Sciatic nerve (tissue), 2 donors: ENCODE measurements at regions not wholly inside any gene's neighbourhood (a gene's known extent, or its start where the extent isn't known, plus 50 kb on each side); places are given as distances from the start of the nearest gene placed in this dataset.

Experiments
- ATAC-seq: fragments of 200-7000 bp; cut with Tn5 transposase; one replicate; pipeline ENCODE4 v1.9.1; 2020; ENCODE audit warnings: mild to moderate bottlenecking, moderate library complexity
- DNase-seq: peaks from one replicate; pipeline ENCODE4 v3.0.0-alpha.2; 2020; ENCODE audit warnings: low spot score
- intact Hi-C: fragments of 100-400 bp; cut with DNase I; formaldehyde crosslinking; loops from one replicate; pipeline ENCODE4 v1.14.2; 2022
- donor health status: DM: no; HTN: no; CAD: no.
- donor health status: DM: no; HTN: no; CAD: no.

GRCh38 chr20:60327971-60328660 lies 369.9 kb downstream of the CDH26 start:
- no peak for DNase-seq
- intact Hi-C loops, result no loop called here
- ATAC-seq, result no peak

GRCh38 chr20:60330461-60330860 lies 372.2 kb downstream of the CDH26 start:
- DNase-seq (no peak), ATAC-seq (no peak)
- intact Hi-C loops, result no loop called here

- DNase-seq, result no peak
- ATAC-seq, result no peak
- intact Hi-C loops, result no loop called here
Observed at GRCh38 chr20:60331688-60332300, 373.6 kb downstream of the CDH26 start.

GRCh38 chr20:60332523-60332922 lies 374.3 kb downstream of the CDH26 start:
- intact Hi-C loops, result no loop called here
- DNase-seq (no peak), ATAC-seq (peak; percentile 67)

- intact Hi-C loops, result no loop called here
- no peak for ATAC-seq
- no peak for DNase-seq
Observed at GRCh38 chr20:60334911-60335310, 376.7 kb downstream of the CDH26 start.

- no peak for DNase-seq
- no peak for ATAC-seq
- intact Hi-C loops, result no loop called here
Observed at GRCh38 chr20:60338556-60338955, 380.3 kb downstream of the CDH26 start.

- DNase-seq (no peak), ATAC-seq (no peak)
- intact Hi-C loops, result no loop called here
Observed at GRCh38 chr20:60339738-60340137, 381.5 kb downstream of the CDH26 start.

GRCh38 chr20:60340232-60340631 lies 382.0 kb downstream of the CDH26 start:
- DNase-seq (no peak), ATAC-seq (no peak)
- intact Hi-C loops, result no loop called here

- DNase-seq (no peak), ATAC-seq (no peak)
- intact Hi-C loops, result no loop called here
Observed at GRCh38 chr20:60341062-60341461, 382.8 kb downstream of the CDH26 start.

GRCh38 chr20:60345106-60345505 lies 386.9 kb downstream of the CDH26 start:
- DNase-seq (no peak), ATAC-seq (no peak)
- intact Hi-C loops, result no loop called here

- ATAC-seq (no peak), DNase-seq (no peak)
- intact Hi-C loops, result no loop called here
Observed at GRCh38 chr20:60349418-60349817, 391.2 kb downstream of the CDH26 start.

- intact Hi-C loops, result no loop called here
- ATAC-seq (no peak), DNase-seq (no peak)
Observed at GRCh38 chr20:60352017-60352416, 393.8 kb downstream of the CDH26 start.

GRCh38 chr20:60352596-60352995 lies 394.4 kb downstream of the CDH26 start:
- DNase-seq (no peak), ATAC-seq (no peak)
- intact Hi-C loops, result no loop called here

GRCh38 chr20:60354024-60354580 lies 395.9 kb downstream of the CDH26 start:
- ATAC-seq, result no peak
- no peak for DNase-seq
- intact Hi-C loops, result no loop called here

GRCh38 chr20:60358101-60358500 lies 399.9 kb downstream of the CDH26 start:
- intact Hi-C loops, result no loop called here
- no peak for DNase-seq
- no peak for ATAC-seq

GRCh38 chr20:60359010-60359409 lies 400.8 kb downstream of the CDH26 start:
- no peak for ATAC-seq
- intact Hi-C loops, result no loop called here

GRCh38 chr20:60361761-60362395 lies 403.7 kb downstream of the CDH26 start:
- ATAC-seq, result no peak
- no peak for DNase-seq
- intact Hi-C loops, result no loop called here

More at GRCh38 chr20:60359010-60359409, 400.8 kb downstream of the CDH26 start:
- no peak for DNase-seq

- intact Hi-C loops, result no loop called here
- ATAC-seq (no peak), DNase-seq (no peak)
Observed at GRCh38 chr20:60362531-60362930, 404.3 kb downstream of the CDH26 start.

GRCh38 chr20:60363698-60364097 lies 405.5 kb downstream of the CDH26 start:
- no peak for ATAC-seq
- no peak for DNase-seq
- intact Hi-C loops, result no loop called here

- intact Hi-C loops, result no loop called here
- no peak for DNase-seq
- peak; percentile 32 for ATAC-seq
Observed at GRCh38 chr20:60365064-60365666, 406.9 kb downstream of the CDH26 start.
